Naive thymus-derived CD4-positive, alpha-beta T cell (primary cell): ENCODE measurements at regions not wholly inside any gene's neighbourhood (a gene's known extent, or its start where the extent isn't known, plus 50 kb on each side); places are given as distances from the start of the nearest gene placed in this dataset.

Experiments
- ATAC-seq: fragments of 150-1000 bp; cut with Tn5 transposase; 2 replicates; pipeline ENCODE4 v1.10.0; 2021; ENCODE audit warnings: mild to moderate bottlenecking, moderate library complexity
- CTCF ChIA-PET: fragments of 350-600 bp; sonication (Branson Sonifier 250); formaldehyde crosslinking; loops from one replicate; lab custom pipeline; 2021; ENCODE audit warnings: antibody characterized with exemption; lab: Charles Lee
- POLR2A ChIA-PET: fragments of 350-600 bp; sonication (Branson Sonifier 250); formaldehyde crosslinking; loops from one replicate; lab custom pipeline; 2021; ENCODE audit warnings: antibody characterized with exemption, inconsistent platforms; lab: Charles Lee
- DNase-seq, 9 donors: peaks; one replicate each; pipeline versions ENCODE4 v3.0.0 to v3.0.0-alpha.2; 2020 to 2022; ENCODE audit warnings: mixed read lengths in 1 of 9
- H3K27ac ChIP-seq: one replicate; pipeline ENCODE4 v1.7.0; 2013; ENCODE audit warnings: mild to moderate bottlenecking, low read depth, low read length, moderate library complexity
- H3K27me3 ChIP-seq, 2 donors: one replicate each; pipeline ENCODE4 v1.7.0; 2013; ENCODE audit warnings: low read length in 2 of 2, mild to moderate bottlenecking in 2 of 2, moderate library complexity in 2 of 2; ENCODE audit not compliant: control insufficient read depth in 2 of 2, insufficient read depth in 2 of 2
- H3K36me3 ChIP-seq, 3 experiments: 1 replicate in 2 of 3; 2 replicates in 1 of 3; pipeline ENCODE4 v1.7.0; 2013; ENCODE audit warnings: low read length in 3 of 3, mild to moderate bottlenecking in 3 of 3, moderate library complexity in 1 of 3; ENCODE audit not compliant: insufficient read depth in 3 of 3, control insufficient read depth in 2 of 3
- H3K4me1 ChIP-seq, 2 donors: one replicate each; pipeline ENCODE4 v1.7.0; 2013; ENCODE audit warnings: low read length in 2 of 2, mild to moderate bottlenecking in 2 of 2, moderate library complexity in 1 of 2; ENCODE audit not compliant: control insufficient read depth in 2 of 2, insufficient read depth in 2 of 2
- H3K4me3 ChIP-seq: 2 replicates; pipeline ENCODE4 v1.7.0; 2013; ENCODE audit warnings: mild to moderate bottlenecking, low read length
- H3K9me3 ChIP-seq, 3 experiments: 1 replicate in 2 of 3; 2 replicates in 1 of 3; pipeline ENCODE4 v1.7.0; 2013; ENCODE audit warnings: low read length in 3 of 3; ENCODE audit not compliant: control insufficient read depth in 2 of 3
- H3K27ac Mint-ChIP-seq, 9 donors: one replicate each; pipeline ENCODE4 v1.8.0; 2020 to 2022; ENCODE audit warnings: mixed read lengths in 9 of 9, mild to moderate bottlenecking in 8 of 9, moderate library complexity in 5 of 9, inconsistent platforms in 2 of 9
- H3K27me3 Mint-ChIP-seq, 5 donors: one replicate each; pipeline ENCODE4 v1.8.0; 2021 to 2022; ENCODE audit warnings: mixed read lengths in 5 of 5, mild to moderate bottlenecking in 1 of 5
- H3K36me3 Mint-ChIP-seq, 5 donors: one replicate each; pipeline ENCODE4 v1.8.0; 2020 to 2022; ENCODE audit warnings: mixed read lengths in 5 of 5, mild to moderate bottlenecking in 3 of 5, inconsistent platforms in 1 of 5
- H3K4me1 Mint-ChIP-seq, 7 donors: one replicate each; pipeline ENCODE4 v1.8.0; 2020 to 2022; ENCODE audit warnings: mixed read lengths in 7 of 7, mild to moderate bottlenecking in 3 of 7, inconsistent platforms in 1 of 7
- H3K4me3 Mint-ChIP-seq, 10 donors: one replicate each; pipeline ENCODE4 v1.8.0; 2020 to 2022; ENCODE audit warnings: mild to moderate bottlenecking in 10 of 10, mixed read lengths in 10 of 10, moderate library complexity in 6 of 10, inconsistent platforms in 2 of 10
- H3K9me3 Mint-ChIP-seq, 11 donors: one replicate each; pipeline ENCODE4 v1.8.0; 2020 to 2022; ENCODE audit warnings: mixed read lengths in 11 of 11, mild to moderate bottlenecking in 4 of 11, inconsistent platforms in 1 of 11, moderate library complexity in 1 of 11
- intact Hi-C, 2 donors: fragments of 100-400 bp; cut with micrococcal nuclease; formaldehyde crosslinking; loops; one replicate each; pipeline ENCODE4 v1.15.1; 2023

DNA sequence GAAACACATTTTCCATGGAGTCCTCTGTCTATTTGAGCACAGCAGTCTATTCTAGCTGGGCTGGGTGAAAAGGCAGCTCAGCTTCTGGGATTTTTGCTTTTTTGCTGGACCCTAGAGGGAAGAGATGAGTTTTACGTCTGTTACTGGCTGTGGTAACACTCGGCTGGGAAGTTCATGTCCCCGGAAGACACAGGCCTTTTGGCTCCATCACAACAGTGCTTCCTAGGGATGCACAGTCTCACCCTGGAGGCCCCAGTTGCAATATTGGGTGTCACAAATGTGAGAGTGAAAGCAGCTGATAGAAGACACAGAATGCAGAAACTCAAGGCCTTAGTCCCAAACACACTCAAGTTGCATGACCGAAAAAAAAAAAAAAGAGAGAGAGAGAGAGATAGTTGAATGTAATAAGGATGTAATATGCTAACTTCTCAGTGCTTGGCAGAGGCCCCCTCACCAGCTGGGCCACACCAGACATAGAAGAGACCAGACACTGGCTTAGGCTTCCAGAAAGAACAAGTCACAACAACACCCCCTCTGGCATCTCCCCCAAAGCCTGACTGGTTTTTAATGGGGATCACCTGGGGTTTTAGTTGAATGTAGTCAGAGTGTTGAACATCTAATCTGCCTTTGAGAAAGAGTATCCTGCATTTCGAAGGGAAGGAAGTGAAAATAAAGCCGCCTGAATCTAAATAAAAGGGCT is 545.4 kb upstream of the FZD8 start:
- H3K9me3 ChIP-seq: peaks cover 0 to 15% (median 3%) of the 10 kb centered on the region in 3 experiments
- Mint-ChIP-seq H3K27me3 (no peaks in the 10 kb centered on the region), H3K4me3 (no peak overlapping the region), H3K9me3 (peaks cover 6 to 31% (median 22%) of the 10 kb centered on the region in 11 donors), H3K36me3 (peaks cover 0 to 5% (median 0%) of the 10 kb centered on the region in 5 donors), H3K27ac (no peak overlapping the region), H3K4me1 (no peaks in the 10 kb centered on the region)
- CTCF ChIA-PET: no interaction called here
- ATAC-seq: no peak
- no peak overlapping the region for H3K4me3 ChIP-seq
- H3K27ac ChIP-seq: no peak overlapping the region
- DNase-seq: no peak
- no peaks in the 10 kb centered on the region for H3K36me3 ChIP-seq
- POLR2A ChIA-PET: no interaction called here
- no peaks in the 10 kb centered on the region for H3K27me3 ChIP-seq
- intact Hi-C loops: no loop called here
- no peaks in the 10 kb centered on the region for H3K4me1 ChIP-seq

DNA sequence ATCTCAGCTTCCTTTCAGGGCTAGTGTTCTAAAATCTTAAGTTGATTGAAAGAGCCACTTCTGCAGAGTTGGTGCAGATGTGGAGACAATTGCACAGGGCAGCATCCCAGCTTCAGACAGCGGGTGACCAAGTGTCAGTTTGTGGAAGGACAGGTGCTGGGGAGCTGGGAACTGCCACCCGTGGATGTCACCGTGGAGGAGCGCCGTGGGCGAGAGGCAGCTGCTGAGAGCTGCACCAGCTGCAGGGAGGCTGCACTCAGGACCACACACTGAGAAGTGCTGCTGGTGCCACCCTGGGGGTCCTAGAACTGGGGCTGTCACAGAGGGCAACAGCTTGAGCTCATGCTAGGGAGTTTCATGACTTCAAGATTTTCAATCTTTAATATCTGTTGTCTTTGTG is 543.0 kb upstream of the FZD8 start:
- no peak for DNase-seq
- Mint-ChIP-seq H3K9me3 (peaks cover 0 to 15% (median 8%) of the 10 kb centered on the region in 11 donors), H3K27me3 (no peaks in the 10 kb centered on the region), H3K4me1 (no peaks in the 10 kb centered on the region), H3K36me3 (peaks cover 0 to 5% (median 0%) of the 10 kb centered on the region in 5 donors), H3K27ac (no peak overlapping the region), H3K4me3 (no peak overlapping the region)
- ATAC-seq: no peak
- H3K36me3 ChIP-seq: no peaks in the 10 kb centered on the region
- H3K4me1 ChIP-seq: no peaks in the 10 kb centered on the region
- H3K27ac ChIP-seq: no peak overlapping the region
- no peaks in the 10 kb centered on the region for H3K27me3 ChIP-seq
- no peak overlapping the region for H3K4me3 ChIP-seq
- CTCF ChIA-PET: no interaction called here
- intact Hi-C loops: no loop called here
- peaks cover 0 to 11% (median 0%) of the 10 kb centered on the region in 3 experiments for H3K9me3 ChIP-seq
- POLR2A ChIA-PET: no interaction called here

DNA sequence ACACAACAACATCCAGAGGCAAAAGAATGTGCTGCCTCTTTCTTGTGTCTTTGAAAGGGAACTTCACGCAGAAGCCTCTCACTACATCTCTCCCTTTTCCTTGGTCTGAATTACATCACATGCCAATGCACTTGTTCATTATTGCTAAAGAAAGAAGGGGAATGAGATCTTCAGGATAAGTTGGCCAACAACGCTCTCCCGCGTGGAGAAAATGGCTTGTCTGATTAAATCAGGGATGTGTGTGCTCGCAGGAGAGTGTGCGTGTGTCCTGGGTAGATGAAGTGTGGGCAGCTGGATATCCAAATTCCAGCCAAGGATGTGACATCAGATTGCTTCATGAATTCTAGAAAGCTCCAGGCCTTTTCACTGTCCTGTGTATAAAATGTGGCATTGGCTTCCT is 541.6 kb upstream of the FZD8 start:
- Mint-ChIP-seq H3K4me1 (no peaks in the 10 kb centered on the region), H3K4me3 (no peak overlapping the region), H3K36me3 (peaks cover 0 to 5% (median 0%) of the 10 kb centered on the region in 5 donors), H3K27me3 (no peaks in the 10 kb centered on the region), H3K9me3 (peaks cover 0 to 13% (median 5%) of the 10 kb centered on the region in 11 donors), H3K27ac (no peak overlapping the region)
- ChIA-PET POLR2A (no interaction called here), CTCF (no interaction called here)
- DNase-seq: no peak
- no peak for ATAC-seq
- Histone ChIP-seq H3K27ac (no peak overlapping the region), H3K9me3 (peaks cover 0 to 11% (median 0%) of the 10 kb centered on the region in 3 experiments), H3K36me3 (no peaks in the 10 kb centered on the region), H3K27me3 (no peaks in the 10 kb centered on the region), H3K4me1 (no peaks in the 10 kb centered on the region), H3K4me3 (no peak overlapping the region)
- intact Hi-C loops: no loop called here

DNA sequence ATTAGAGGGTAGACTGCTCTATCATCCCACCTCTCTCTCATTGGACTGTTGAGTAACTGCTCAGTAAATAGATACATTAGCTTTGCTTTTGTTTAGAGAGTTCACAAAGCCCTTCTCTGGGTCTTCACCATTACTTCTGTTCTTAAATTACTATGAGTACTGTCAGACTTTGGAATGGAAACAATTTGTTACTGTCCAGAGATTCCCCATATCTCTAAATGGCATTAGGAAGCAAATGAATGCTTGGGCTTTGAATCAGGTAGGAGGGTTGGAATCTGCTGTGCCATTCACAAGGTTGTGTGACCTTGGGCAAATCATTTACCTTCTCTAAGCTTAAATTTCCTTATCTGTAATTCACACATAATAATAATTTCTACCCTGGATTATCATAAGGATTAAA is 541.0 kb upstream of the FZD8 start:
- peaks cover 0 to 6% (median 0%) of the 10 kb centered on the region in 3 experiments for H3K9me3 ChIP-seq
- no peak overlapping the region for H3K4me3 Mint-ChIP-seq
- no peak overlapping the region for H3K27ac Mint-ChIP-seq
- POLR2A ChIA-PET: no interaction called here
- DNase-seq: no peak
- no peaks in the 10 kb centered on the region for H3K4me1 Mint-ChIP-seq
- H3K27me3 ChIP-seq: no peaks in the 10 kb centered on the region
- no peak for ATAC-seq
- no peaks in the 10 kb centered on the region for H3K27me3 Mint-ChIP-seq
- H3K27ac ChIP-seq: no peak overlapping the region
- H3K4me1 ChIP-seq: no peaks in the 10 kb centered on the region
- H3K4me3 ChIP-seq: no peak overlapping the region
- intact Hi-C loops: no loop called here
- peaks cover 0 to 13% (median 5%) of the 10 kb centered on the region in 11 donors for H3K9me3 Mint-ChIP-seq
- CTCF ChIA-PET: no interaction called here
- H3K36me3 Mint-ChIP-seq: peaks cover 0 to 5% (median 0%) of the 10 kb centered on the region in 5 donors
- no peaks in the 10 kb centered on the region for H3K36me3 ChIP-seq

DNA sequence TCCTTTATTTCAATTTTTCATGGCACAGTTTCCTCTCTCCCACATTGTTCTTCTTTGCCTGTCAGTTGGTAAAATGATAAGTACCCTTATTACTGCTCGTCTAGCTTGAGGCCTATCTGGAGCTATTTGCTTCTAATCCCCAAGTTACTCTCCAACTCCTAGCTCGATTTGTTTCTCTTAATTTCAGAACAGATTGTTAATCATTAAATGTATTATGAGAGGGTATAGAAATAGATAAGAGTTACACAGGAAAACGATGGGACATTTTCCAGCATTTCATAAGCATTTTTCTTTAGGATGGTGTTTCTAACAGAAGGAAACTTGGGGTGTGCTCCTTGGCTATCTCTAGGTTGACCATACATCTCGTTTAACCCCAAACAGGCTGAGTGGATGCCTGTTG is 540.5 kb upstream of the FZD8 start:
- H3K9me3 Mint-ChIP-seq: peaks cover 0 to 13% (median 5%) of the 10 kb centered on the region in 11 donors
- H3K27me3 ChIP-seq: no peaks in the 10 kb centered on the region
- no peak overlapping the region for H3K27ac Mint-ChIP-seq
- no peak overlapping the region for H3K27ac ChIP-seq
- no peak overlapping the region for H3K4me3 Mint-ChIP-seq
- intact Hi-C loops: no loop called here
- no peaks in the 10 kb centered on the region for H3K27me3 Mint-ChIP-seq
- DNase-seq (no peak), ATAC-seq (no peak)
- no peak overlapping the region for H3K4me3 ChIP-seq
- no peaks in the 10 kb centered on the region for H3K4me1 ChIP-seq
- H3K4me1 Mint-ChIP-seq: no peaks in the 10 kb centered on the region
- peaks cover 0 to 5% (median 0%) of the 10 kb centered on the region in 5 donors for H3K36me3 Mint-ChIP-seq
- H3K9me3 ChIP-seq: peaks cover 0 to 2% (median 0%) of the 10 kb centered on the region in 3 experiments
- ChIA-PET CTCF (no interaction called here), POLR2A (no interaction called here)
- H3K36me3 ChIP-seq: no peaks in the 10 kb centered on the region

DNA sequence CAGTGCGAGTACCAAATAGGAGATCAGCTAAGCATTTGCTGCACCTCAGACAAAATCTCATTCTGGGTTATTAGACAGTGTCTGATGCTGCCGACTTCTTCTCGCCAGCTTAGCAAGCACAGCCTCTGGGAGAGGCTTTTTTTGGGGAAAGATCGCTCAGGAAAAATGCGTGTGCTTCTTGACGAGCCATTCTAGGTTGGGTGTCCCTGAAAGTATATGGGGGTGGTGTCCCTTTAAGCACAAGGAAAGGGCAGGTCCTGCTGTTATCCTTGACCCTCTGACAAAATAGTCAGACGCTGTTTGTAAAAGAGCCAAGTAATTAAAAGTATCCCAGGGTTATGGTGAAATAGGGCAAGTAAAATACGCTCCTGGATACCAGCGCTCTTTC is 540.1 kb upstream of the FZD8 start:
- H3K4me3 Mint-ChIP-seq: no peak overlapping the region
- H3K27ac Mint-ChIP-seq: no peak overlapping the region
- Histone ChIP-seq H3K4me3 (no peak overlapping the region), H3K27me3 (no peaks in the 10 kb centered on the region), H3K4me1 (no peaks in the 10 kb centered on the region), H3K9me3 (no peaks in the 10 kb centered on the region), H3K36me3 (no peaks in the 10 kb centered on the region), H3K27ac (no peak overlapping the region)
- H3K9me3 Mint-ChIP-seq: peaks cover 0 to 8% (median 3%) of the 10 kb centered on the region in 11 donors
- no peak for ATAC-seq
- no peak for DNase-seq
- no peaks in the 10 kb centered on the region for H3K27me3 Mint-ChIP-seq
- H3K4me1 Mint-ChIP-seq: no peaks in the 10 kb centered on the region
- intact Hi-C loops: no loop called here
- POLR2A ChIA-PET: no interaction called here
- H3K36me3 Mint-ChIP-seq: peaks cover 0 to 1% (median 0%) of the 10 kb centered on the region in 5 donors
- CTCF ChIA-PET: no interaction called here
